AG10803 (cell line): ENCODE measurements at regions not wholly inside any gene's neighbourhood (a gene's known extent, or its start where the extent isn't known, plus 50 kb on each side); places are given as distances from the start of the nearest gene placed in this dataset.

Experiments used
- DNase-seq: peaks from one replicate; pipeline ENCODE4 v3.0.0; 2010; ENCODE audit warnings: low read depth
- H3K4me3 ChIP-seq: 2 replicates; pipeline ENCODE4 v1.5.1; 2011; ENCODE audit warnings: mild to moderate bottlenecking, low read length, control low read depth
- TF ChIP-seq, protein P1 (sequence below): conservative IDR thresholded peaks from 2 replicates; pipeline ENCODE4 v1.5.1; 2011; ENCODE audit warnings: mild to moderate bottlenecking, low read length, control low read depth, inconsistent platforms

DNA sequence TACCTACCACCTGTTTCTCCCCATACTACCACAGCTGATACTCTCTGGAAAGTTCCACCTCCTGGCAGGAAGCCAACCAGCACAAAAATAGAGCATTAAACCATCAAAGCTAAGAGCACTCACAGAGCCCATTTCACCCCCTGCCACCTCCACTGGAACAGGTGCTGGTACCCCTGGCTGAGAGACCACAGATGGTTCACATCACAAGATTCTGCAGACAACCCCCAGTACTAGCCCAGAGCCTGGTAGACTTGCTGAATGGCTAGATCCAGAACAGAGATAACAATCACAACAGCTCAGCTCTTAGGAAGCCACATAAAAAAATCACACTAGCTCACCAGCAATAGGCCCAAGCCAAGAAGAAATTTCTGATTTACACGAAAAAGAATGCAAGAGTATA is 855.2 kb downstream of the FSCB start:
- TF ChIP-seq, protein P1, sequence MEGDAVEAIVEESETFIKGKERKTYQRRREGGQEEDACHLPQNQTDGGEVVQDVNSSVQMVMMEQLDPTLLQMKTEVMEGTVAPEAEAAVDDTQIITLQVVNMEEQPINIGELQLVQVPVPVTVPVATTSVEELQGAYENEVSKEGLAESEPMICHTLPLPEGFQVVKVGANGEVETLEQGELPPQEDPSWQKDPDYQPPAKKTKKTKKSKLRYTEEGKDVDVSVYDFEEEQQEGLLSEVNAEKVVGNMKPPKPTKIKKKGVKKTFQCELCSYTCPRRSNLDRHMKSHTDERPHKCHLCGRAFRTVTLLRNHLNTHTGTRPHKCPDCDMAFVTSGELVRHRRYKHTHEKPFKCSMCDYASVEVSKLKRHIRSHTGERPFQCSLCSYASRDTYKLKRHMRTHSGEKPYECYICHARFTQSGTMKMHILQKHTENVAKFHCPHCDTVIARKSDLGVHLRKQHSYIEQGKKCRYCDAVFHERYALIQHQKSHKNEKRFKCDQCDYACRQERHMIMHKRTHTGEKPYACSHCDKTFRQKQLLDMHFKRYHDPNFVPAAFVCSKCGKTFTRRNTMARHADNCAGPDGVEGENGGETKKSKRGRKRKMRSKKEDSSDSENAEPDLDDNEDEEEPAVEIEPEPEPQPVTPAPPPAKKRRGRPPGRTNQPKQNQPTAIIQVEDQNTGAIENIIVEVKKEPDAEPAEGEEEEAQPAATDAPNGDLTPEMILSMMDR = no peak
- no peak for DNase-seq
- no peak overlapping the region for H3K4me3 ChIP-seq

DNA sequence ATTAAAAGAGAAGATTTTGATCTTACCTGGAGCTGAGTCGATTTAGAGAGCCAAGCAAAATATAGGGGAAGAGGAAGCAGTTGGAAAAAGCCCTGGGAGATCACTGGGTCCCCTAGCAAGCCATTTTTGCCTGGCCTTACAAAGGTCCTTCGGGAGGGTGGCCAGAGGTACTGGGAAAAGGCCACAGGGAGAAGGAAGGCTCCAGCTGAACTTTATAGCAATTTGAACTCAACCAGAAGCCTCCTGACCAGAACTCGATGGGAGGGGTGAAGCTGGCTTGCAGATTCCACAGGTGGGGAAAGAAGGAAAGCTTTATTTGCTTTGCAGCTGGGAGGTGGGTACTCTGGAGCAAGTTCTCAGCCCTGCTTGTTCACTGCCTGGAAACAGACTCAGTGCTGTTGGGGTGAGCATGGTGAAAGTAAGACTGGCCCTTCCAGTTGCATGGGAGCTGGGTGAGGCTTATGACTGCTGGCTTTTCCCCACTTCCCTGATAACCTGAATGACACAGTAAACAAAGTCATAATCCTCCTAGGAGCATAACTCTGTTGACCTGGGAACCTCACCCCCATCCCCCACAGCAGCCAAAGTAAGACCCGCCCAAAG is 855.8 kb downstream of the FSCB start:
- no peak for DNase-seq
- H3K4me3 ChIP-seq = no peak overlapping the region
- TF ChIP-seq, protein P1 = no peak

DNA sequence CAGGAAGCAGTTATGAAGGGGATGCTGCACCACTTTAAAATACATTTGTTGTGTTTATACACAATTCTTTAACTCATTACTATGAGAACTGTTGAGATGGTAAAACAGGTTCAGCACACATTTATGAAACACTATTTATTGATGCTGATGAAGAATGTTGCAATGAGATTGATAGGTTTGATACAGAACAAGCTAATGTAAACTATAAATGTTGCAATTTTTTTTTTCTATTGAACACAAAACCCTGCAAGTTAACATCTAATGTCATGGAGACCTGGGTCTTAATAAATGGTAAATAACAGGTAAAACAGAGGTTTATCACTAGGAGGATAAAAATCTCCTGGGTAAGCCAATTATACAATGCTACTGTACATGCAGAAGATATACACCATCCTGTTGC is 857.6 kb downstream of the FSCB start:
- TF ChIP-seq, protein P1 = no peak
- no peak overlapping the region for H3K4me3 ChIP-seq
- no peak for DNase-seq

DNA sequence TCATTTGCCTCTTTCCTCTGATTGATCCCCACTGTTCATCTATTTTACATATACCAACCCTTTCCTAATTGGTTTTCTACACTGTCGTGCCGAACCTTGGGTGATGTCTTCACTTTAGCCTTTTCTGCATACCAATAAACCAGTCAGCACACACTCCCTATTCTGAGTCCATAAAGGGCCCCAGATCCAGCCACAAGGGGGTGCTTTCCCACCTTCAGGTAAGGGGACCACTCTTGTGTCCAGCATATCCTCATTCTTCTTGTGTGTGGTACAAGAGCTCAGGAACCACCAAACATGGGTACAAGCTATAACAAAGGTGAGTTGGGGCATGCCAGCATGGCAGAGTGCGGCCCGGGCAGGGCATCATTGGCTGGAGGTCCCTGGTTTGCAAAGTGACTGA is 859.8 kb downstream of the FSCB start:
- DNase-seq = no peak
- H3K4me3 ChIP-seq = no peak overlapping the region
- TF ChIP-seq, protein P1 = no peak

DNA sequence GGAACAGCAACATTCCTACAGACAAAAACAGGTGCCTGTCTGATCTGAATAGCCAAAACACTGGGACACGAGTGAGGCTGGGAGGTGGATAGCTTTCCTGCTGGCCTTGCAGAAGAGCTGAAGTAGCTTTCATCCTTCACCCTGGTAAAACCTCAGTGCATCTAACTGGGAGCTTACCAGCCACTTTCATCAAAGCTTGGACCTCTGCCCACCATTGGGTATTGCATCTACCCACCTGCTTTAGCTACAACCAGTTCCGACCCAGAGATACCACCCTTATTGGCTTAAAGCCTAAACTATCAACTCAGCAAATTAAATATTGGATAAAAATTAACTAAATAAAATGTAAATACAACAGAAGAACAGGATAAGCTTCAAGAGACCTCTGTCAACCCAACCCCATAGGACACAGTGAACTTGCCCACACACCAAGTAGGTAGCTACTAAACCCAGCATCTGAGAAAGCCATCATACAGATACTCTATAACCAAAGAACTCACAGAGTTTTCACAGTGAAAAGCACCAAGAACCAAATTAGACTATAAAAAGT is 866.3 kb downstream of the FSCB start:
- DNase-seq = no peak
- TF ChIP-seq, protein P1 = no peak
- H3K4me3 ChIP-seq = no peak overlapping the region

DNA sequence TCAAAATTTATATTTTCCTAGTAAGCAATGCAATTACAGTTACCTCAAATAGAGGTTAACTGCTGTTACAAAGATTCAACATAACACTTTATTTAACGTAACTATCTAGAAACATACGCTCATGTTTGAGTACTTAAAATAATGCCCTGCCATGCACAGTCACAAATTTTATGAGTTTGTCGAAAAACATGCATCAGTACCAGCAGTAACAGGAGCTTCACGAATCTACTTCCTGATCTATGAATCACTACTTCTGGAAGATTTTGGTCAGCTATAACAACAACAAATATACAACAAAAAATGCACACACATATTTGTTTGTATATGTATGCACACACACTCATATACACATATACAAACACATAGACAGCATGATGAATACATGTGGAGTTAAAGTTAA is 881.8 kb downstream of the FSCB start:
- DNase-seq = no peak
- H3K4me3 ChIP-seq = no peak overlapping the region
- TF ChIP-seq, protein P1 = no peak

GRCh38 chr14:43621282-43621681 is 885.8 kb downstream of the FSCB start:
- TF ChIP-seq, protein P1 = no peak
- H3K4me3 ChIP-seq = no peak overlapping the region
- no peak for DNase-seq
